HCT116 (cell line): ENCODE measurements at regions not wholly inside any gene's neighbourhood (a gene's known extent, or its start where the extent isn't known, plus 50 kb on each side); places are given as distances from the start of the nearest gene placed in this dataset.

ENCODE experiments used
- CEBPB ChIP-seq: IDR thresholded peaks from 2 replicates; pipeline ENCODE4 v1.6.1; 2012; ENCODE audit warnings: low read depth
- CTCF ChIP-seq, 3 experiments: fragments of 200-600 bp in 1 of 3; sonication (generic) in 1 of 3; IDR thresholded peaks in 2 of 3; conservative IDR thresholded peaks in 1 of 3; 2 replicates each; pipeline ENCODE4 v1.5.1; 2012 to 2017; ENCODE audit warnings: low read depth in 2 of 3, low read length in 2 of 3, antibody characterized with exemption in 1 of 3, borderline replicate concordance in 1 of 3, control low read depth in 1 of 3, mild to moderate bottlenecking in 1 of 3, mixed read lengths in 1 of 3, mixed run types in 1 of 3, moderate library complexity in 1 of 3; ENCODE audit not compliant: insufficient read depth in 1 of 3
- ELF1 ChIP-seq: IDR thresholded peaks from 2 replicates; pipeline ENCODE4 v1.6.1; 2012; ENCODE audit warnings: low read depth, borderline replicate concordance
- EZH2 ChIP-seq: fragments of 200-600 bp; sonication (generic); IDR thresholded peaks from 2 replicates; pipeline ENCODE4 v1.6.1; 2017; ENCODE audit warnings: antibody characterized with exemption, mixed run types
- EZH2phosphoT487 ChIP-seq: fragments of 200-600 bp; IDR thresholded peaks from 2 replicates; pipeline ENCODE4 v1.6.1; 2018; ENCODE audit warnings: antibody characterized with exemption, borderline replicate concordance
- FOSL1 ChIP-seq: IDR thresholded peaks from 2 replicates; pipeline ENCODE4 v1.6.1; 2012; ENCODE audit warnings: low read depth
- JUND ChIP-seq: IDR thresholded peaks from 2 replicates; pipeline ENCODE4 v1.6.1; 2012
- MAX ChIP-seq: IDR thresholded peaks from 2 replicates; pipeline ENCODE4 v1.6.1; 2012
- POLR2A ChIP-seq: IDR thresholded peaks from 2 replicates; pipeline ENCODE4 v1.7.0; 2011; ENCODE audit warnings: borderline replicate concordance; ENCODE audit not compliant: insufficient read depth, insufficient read length; ENCODE audit errors: extremely low read depth
- POLR2AphosphoS5 ChIP-seq: IDR thresholded peaks from 2 replicates; pipeline ENCODE4 v1.6.1; 2011; ENCODE audit warnings: mild to moderate bottlenecking, low read depth, low read length, moderate library complexity
- YY1 ChIP-seq: IDR thresholded peaks from 2 replicates; pipeline ENCODE4 v1.6.1; 2011; ENCODE audit warnings: low read length, low read depth, moderate library complexity, mild to moderate bottlenecking; ENCODE audit not compliant: insufficient replicate concordance; ENCODE audit errors: extremely low read depth

- TF ChIP-seq YY1 (no peak), CTCF (IDR thresholded peaks at IDR 0.05 in 2 of 3, conservative IDR thresholded peaks at IDR 0.05 in 1 of 3; ENCODE audit: borderline replicate concordance in 1 of 3, insufficient read depth in 1 of 3, low read depth in 2 of 3, low read length in 2 of 3) (no peak), POLR2A (no peak), POLR2AphosphoS5 (no peak), ELF1 (no peak), JUND (no peak), EZH2 (no peak), CEBPB (no peak), MAX (no peak), EZH2phosphoT487 (no peak), FOSL1 (no peak)
Observed at GRCh38 chr1:58839846-58840835, 56.3 kb upstream of the JUN start.
